Motor neuron (in vitro differentiated cells): ENCODE measurements at regions not wholly inside any gene's neighbourhood (a gene's known extent, or its start where the extent isn't known, plus 50 kb on each side); places are given as distances from the start of the nearest gene placed in this dataset.
A peak's percentile ranks its signal among the peaks of the same experiment; 100 is the strongest.

Experiments
- ATAC-seq, 8 experiments: fragments of 200-7000 bp; cut with Tn5 transposase; replicated peaks in 6 of 8; 2 replicates each; pipeline ENCODE4 v1.8.0; 2021; ENCODE audit warnings: mild to moderate bottlenecking in 8 of 8, moderate library complexity in 8 of 8
- H3K27ac ChIP-seq, 2 donors: fragments of 250-450 bp; sonication (Bioruptor Pico); 2 replicates each; pipeline ENCODE4 v1.9.0; 2021; ENCODE audit warnings: antibody characterized with exemption in 2 of 2, mild to moderate bottlenecking in 2 of 2, moderate library complexity in 1 of 2
- H3K4me1 ChIP-seq, 2 donors: fragments of 250-450 bp; sonication (Bioruptor Pico); replicated peaks in 1 of 2; 2 replicates each; pipeline ENCODE4 v1.6.1; 2021; ENCODE audit warnings: antibody characterized with exemption in 2 of 2, mild to moderate bottlenecking in 2 of 2, moderate library complexity in 1 of 2
- H3K4me3 ChIP-seq, 5 donors: fragments of 250-450 bp; sonication (Bioruptor Pico); 2 replicates each; pipeline ENCODE4 v1.9.0; 2021; ENCODE audit warnings: antibody characterized with exemption in 5 of 5, mild to moderate bottlenecking in 5 of 5, moderate library complexity in 4 of 5
- WGBS, 10 experiments: fragments of 450-650 bp; shearing (Covaris generic); methylation state at CpG; one replicate each; pipeline ENCODE4 v1.0.0; 2022; 5-methylcytosine and 5-hydroxymethylcytosine counted together
- in situ Hi-C, 9 experiments: fragments of 400-800 bp; cut with MboI; loops; one replicate each; pipeline ENCODE4 v1.15.0; 2021; ENCODE audit warnings: low sequenced_read_pairs in 9 of 9, low pct_unique_long_range_greater_than_20kb in 2 of 9; ENCODE audit not compliant: unreplicated experiment in 9 of 9

GRCh38 chr6:147022041-147022440 lies 182.2 kb upstream of the STXBP5 start:
- Histone ChIP-seq H3K4me3 (no peak overlapping the region), H3K27ac (no peak overlapping the region), H3K4me1 (no peaks in the 10 kb centered on the region)
- in situ Hi-C loops: no loop called here
- ATAC-seq: no peak
- WGBS, 10 experiments: 38 to 88% (median 64%) methylated on average over 1 to 2 of the region's 2 CpGs; no CpG with 5 or more reads in 2 of the 10 experiments

GRCh38 chr6:147023148-147023547 lies 181.1 kb upstream of the STXBP5 start:
- H3K27ac ChIP-seq: no peak overlapping the region
- no peaks in the 10 kb centered on the region for H3K4me1 ChIP-seq
- in situ Hi-C loops: no loop called here
- no peak overlapping the region for H3K4me3 ChIP-seq
- no peak for ATAC-seq

DNA sequence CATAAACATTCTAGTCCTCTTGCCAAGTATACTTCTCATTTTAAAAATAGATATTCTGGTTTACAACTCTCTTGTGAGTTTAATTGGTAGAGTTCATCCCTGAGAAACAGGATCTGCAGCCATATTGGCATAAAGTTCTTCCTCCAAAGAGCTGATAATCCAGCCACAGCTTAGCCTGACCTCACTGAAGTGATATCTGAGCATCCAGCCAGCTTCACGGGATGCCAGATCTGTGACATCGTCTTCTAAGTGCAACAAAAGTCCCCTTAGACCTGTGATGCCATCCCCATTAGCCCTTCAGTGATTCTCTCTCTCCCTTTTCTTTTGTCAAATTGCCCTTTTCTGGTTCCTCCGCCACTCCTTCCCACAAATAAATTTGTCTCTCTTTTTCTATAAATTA lies 180.6 kb upstream of the STXBP5 start:
- WGBS, 10 experiments: 59 to 100% (median 84%) methylated on average over 1 to 3 of the region's 3 CpGs

DNA sequence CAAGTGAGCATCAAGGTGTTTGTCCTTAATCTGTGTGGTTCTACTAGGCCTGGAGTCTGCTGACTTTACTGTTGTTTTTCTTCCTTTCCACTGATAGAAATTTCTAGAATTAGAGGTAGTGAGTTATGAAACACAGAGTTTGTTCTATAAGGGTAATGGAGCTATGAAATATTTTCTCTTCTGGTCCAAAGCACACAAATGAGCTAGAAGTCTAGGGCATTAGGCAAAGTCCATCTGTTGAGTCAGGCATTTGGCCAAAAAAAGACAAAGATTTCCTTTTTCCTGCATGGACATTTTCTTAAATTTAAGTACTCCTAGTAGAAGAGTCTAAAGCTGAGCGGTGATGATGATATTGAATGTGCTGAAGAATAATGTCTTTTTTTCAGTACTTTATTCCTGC lies 174.3 kb upstream of the STXBP5 start:
- 83 to 100% (median 100%) methylated on average over 1 of the region's 1 CpG; no CpG with 5 or more reads in 3 of the 10 experiments for WGBS, 10 experiments
- no peak for ATAC-seq
- no peak overlapping the region for H3K4me3 ChIP-seq
- H3K4me1 ChIP-seq: no peaks in the 10 kb centered on the region
- in situ Hi-C loops: no loop called here
- no peak overlapping the region for H3K27ac ChIP-seq

More for the DNA sequence above, 180.6 kb upstream of the STXBP5 start:
- H3K27ac ChIP-seq: no peak overlapping the region
- in situ Hi-C loops: no loop called here
- no peak overlapping the region for H3K4me3 ChIP-seq
- no peak for ATAC-seq
- H3K4me1 ChIP-seq: no peaks in the 10 kb centered on the region

DNA sequence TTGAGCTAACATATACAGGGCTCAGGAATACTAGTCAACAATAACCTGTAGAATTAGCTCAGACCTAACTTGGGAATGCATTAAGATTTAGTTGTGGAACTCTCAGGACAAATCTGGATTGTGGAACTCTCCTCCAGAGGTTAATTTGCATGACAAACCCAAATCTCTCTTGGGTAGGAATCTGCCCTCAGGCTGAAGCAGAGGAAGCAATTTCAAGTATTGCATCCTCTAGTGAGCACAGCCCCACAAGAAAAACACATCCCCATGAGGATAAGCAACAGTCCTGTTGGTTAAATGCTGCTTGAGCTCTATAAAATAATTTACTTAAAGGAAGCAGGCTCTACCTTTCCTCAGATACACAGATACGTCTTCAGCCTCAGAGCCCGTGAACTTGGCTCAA lies 170.9 kb upstream of the STXBP5 start:
- Histone ChIP-seq H3K27ac (no peak overlapping the region), H3K4me3 (no peak overlapping the region), H3K4me1 (no peaks in the 10 kb centered on the region)
- in situ Hi-C loops: no loop called here
- peak in 3 of 8 experiments; percentile 45 to 80 (median 73) for ATAC-seq
- 80 to 100% (median 100%) methylated on average over 1 to 2 of the region's 2 CpGs; no CpG with 5 or more reads in 7 of the 10 experiments for WGBS, 10 experiments

- no peaks in the 10 kb centered on the region for H3K4me1 ChIP-seq
- no peak overlapping the region for H3K27ac ChIP-seq
- in situ Hi-C loops: no loop called here
- ATAC-seq: no peak
- 0 to 100% (median 80%) methylated on average over 1 to 2 of the region's 2 CpGs; no CpG with 5 or more reads in 1 of the 10 experiments for WGBS, 10 experiments
- no peak overlapping the region for H3K4me3 ChIP-seq
These were observed 168.3 kb upstream of the STXBP5 start for GRCh38 chr6:147035886-147036285.

DNA sequence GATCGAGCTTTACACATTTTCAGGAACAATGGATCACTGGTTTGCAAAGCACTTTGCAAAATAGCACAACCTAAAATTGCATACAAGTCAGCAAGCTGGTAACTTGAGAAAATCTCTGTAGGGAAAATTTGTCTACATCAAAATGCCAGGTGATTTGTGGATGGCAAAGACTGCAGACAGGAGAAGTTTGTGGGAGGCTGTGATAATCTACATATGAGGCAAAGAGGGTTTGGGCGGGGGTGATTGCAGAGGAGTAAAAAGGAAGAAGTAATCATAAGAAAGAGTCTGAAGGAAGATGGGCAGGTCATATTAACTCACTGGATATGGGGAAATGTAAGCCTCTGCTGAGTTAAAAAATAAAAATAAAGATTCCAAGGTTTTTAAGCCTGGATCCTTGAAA lies 166.3 kb upstream of the STXBP5 start:
- no peak for ATAC-seq
- in situ Hi-C loops: no loop called here
- WGBS, 10 experiments: 36 to 100% (median 78%) methylated on average over 1 to 2 of the region's 2 CpGs; no CpG with 5 or more reads in 1 of the 10 experiments
- H3K4me3 ChIP-seq: no peak overlapping the region
- H3K4me1 ChIP-seq: no peaks in the 10 kb centered on the region
- no peak overlapping the region for H3K27ac ChIP-seq

DNA sequence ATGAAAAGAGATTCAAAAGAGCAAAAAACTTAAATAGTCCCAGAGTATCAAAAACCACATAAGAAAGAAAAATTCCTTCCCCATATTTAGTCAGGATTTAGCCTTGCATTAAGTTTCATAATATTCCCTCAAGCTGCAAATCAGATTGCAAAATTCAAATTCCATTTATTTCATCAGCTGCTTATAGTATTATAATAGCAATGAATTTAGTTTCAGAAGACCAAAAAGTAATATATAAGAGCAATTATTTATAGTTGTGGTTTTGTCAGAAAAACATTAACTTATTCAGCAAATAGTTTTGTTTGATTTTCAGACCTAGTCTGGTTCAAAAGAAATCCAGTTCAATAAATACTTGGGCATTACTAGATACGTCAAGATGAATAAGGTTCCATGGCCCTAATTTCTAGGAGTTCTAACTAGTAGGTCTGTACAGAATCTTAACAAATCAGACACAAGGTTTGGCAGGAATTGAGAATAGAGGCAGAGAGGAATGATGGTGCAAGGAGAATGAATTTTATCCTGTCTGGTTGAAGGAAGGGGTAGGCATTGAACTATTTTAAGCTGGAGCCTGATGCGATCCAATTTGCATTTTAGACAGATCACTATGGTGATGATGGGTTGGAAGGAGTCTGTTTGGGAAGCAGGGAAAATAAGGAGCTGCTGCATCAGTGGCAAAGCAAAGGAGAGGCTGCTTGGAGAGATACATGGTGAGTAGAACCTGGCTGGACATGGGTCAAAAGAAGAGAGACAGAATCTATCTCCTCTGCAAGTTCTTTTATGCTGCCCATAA lies 163.9 kb upstream of the STXBP5 start:
- ATAC-seq: peak in 4 of 8 experiments; percentile 11 to 65 (median 47)
- H3K27ac ChIP-seq: no peak overlapping the region
- in situ Hi-C loops: no loop called here
- H3K4me1 ChIP-seq: no peaks in the 10 kb centered on the region
- H3K4me3 ChIP-seq: no peak overlapping the region
- WGBS, 10 experiments: 32 to 100% (median 78%) methylated on average over 1 to 2 of the region's 2 CpGs; no CpG with 5 or more reads in 2 of the 10 experiments

- Histone ChIP-seq H3K27ac (no peak overlapping the region), H3K4me3 (no peak overlapping the region), H3K4me1 (no peaks in the 10 kb centered on the region)
- WGBS, 10 experiments: 60 to 100% (median 79%) methylated on average over 1 to 2 of the region's 2 CpGs
- ATAC-seq: no peak
- in situ Hi-C loops: no loop called here
These were observed 161.5 kb upstream of the STXBP5 start for GRCh38 chr6:147042679-147043078.

GRCh38 chr6:147043994-147044477 lies 160.2 kb upstream of the STXBP5 start:
- H3K4me1 ChIP-seq: no peaks in the 10 kb centered on the region
- WGBS, 10 experiments: 68 to 100% (median 86%) methylated on average over 1 to 5 of the region's 5 CpGs; no CpG with 5 or more reads in 1 of the 10 experiments
- H3K4me3 ChIP-seq: no peak overlapping the region
- H3K27ac ChIP-seq: peak overlapping the region in 1 of 2 donors; percentile 33
- in situ Hi-C loops: no loop called here
- ATAC-seq: peak in 2 of 8 experiments; percentile 27 to 43

- H3K4me1 ChIP-seq: no peaks in the 10 kb centered on the region
- H3K4me3 ChIP-seq: no peak overlapping the region
- in situ Hi-C loops: no loop called here
- peak in 2 of 8 experiments; percentile 58 to 71 for ATAC-seq
- H3K27ac ChIP-seq: no peak overlapping the region
- 16 to 100% (median 68%) methylated on average over 1 to 4 of the region's 4 CpGs for WGBS, 10 experiments
These were observed 157.9 kb upstream of the STXBP5 start for GRCh38 chr6:147046141-147046877.

DNA sequence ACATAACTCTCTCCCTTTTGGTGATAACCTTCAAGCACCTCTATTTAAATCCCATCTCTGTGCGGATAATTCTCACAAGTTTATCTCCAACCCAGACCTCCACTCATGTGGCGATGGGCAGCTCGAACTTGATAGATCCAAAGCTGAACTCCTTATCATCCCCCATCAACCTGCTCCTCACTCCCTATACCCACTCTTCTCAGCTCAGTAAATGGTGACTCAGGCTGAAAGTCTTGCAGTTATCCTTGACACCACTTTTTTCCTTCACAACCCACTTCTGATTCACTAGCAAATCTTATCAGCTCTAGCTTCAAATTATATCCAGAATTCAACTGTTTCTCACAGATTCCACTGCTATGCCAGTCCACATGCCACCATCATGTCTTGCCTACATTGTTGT lies 155.3 kb upstream of the STXBP5 start:
- 71 to 100% (median 100%) methylated on average over 1 to 3 of the region's 3 CpGs; no CpG with 5 or more reads in 3 of the 10 experiments for WGBS, 10 experiments
- in situ Hi-C loops: no loop called here
- ATAC-seq: no peak
- H3K4me1 ChIP-seq: no peaks in the 10 kb centered on the region
- no peak overlapping the region for H3K27ac ChIP-seq
- H3K4me3 ChIP-seq: no peak overlapping the region

DNA sequence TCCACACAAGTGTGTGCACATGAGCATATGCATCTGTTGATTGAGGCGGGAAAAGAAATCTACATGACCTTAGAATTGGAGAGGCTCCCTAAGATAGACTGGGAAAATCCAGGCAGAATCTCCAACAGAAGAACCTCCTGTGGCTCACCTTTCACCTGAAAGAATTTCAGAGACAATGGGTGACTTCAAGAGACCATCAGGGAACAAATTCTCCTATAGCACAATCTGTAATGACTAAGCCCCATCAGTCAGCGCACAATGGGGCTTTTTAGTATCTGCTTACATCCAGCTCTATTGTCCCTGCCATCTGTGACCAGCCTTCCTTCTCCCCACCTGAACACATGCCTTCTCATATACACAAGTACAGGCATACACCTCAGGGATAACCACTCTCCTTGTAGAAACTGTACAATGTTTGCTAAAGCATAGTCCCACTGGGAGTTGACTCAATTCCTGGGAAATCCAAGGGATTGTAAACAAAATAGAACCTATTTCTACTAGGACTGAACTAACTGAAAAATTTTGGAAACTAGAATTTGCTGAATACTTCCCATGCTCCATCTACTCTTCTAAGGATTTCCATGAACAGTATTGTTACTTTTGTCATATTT lies 150.8 kb upstream of the STXBP5 start:
- WGBS, 10 experiments: 17 to 100% (median 78%) methylated on average over 1 to 2 of the region's 2 CpGs; no CpG with 5 or more reads in 4 of the 10 experiments
- Histone ChIP-seq H3K27ac (no peak overlapping the region), H3K4me1 (no peaks in the 10 kb centered on the region), H3K4me3 (no peak overlapping the region)
- peak in 1 of 8 experiments; percentile 41 for ATAC-seq
- in situ Hi-C loops: no loop called here
